GM12872 (cell line): ENCODE measurements at regions not wholly inside any gene's neighbourhood (a gene's known extent, or its start where the extent isn't known, plus 50 kb on each side); places are given as distances from the start of the nearest gene placed in this dataset.

Experiments used
- CTCF ChIP-seq: IDR thresholded peaks from 3 replicates; pipeline ENCODE4 v1.5.1; 2011; ENCODE audit warnings: low read depth, mild to moderate bottlenecking, low read length, moderate library complexity; ENCODE audit not compliant: insufficient read depth

DNA sequence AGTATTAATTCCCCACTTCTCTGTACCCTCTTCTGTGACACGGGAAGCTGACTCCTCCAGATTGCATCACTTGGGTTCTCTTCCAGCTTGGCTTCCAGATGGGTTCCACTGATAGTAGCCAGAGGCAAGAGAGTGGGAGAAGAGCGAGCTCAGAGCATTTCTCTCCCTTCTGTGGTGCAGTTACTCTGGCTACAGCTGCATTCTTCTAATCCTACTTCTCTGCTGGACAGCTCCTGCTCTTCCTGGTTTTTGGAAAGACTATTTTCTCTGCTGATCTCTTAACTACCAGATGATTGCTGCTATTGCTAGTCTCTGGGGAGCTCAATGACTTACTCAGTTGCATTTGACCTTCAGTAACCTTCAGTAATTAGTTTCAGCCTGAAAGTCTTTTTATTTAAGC is 187.5 kb upstream of the MAP2 start:
- no peak for TF ChIP-seq CTCF

DNA sequence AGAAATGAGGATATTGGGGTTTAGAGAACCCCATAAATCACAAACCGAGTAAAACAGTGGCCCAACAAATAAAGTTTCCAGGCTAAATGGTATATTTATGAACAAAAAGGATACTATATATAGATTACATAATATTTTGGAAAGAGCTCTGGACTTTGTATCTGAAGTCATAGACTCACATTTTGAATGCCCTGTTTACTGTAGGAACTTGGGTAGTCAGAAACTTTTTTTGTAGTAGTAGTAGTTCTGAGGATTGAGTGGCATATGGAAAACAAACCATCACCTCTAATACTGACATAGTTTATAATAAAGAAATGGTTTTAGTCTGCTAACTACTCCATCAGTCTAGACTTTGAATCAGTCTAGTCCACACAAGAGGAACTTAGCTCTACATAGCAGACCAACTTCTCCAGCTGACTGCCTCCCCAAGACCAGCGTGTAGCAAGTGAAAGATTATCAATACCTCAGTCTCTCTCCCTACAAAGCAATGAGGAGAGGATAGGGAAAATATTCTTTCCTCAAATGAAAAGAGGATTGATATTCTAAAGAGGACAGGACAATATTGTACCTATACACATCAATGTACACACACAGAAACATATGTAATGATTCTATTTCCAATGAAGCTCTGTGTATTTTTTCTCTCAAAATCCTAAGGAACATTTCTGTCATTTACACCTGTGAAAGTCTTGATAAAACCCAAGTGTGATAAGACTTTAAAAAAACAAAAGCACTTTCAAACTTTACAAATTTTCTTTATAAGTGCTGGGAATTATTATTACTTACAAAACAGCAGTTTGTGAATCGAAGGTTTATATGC is 184.9 kb upstream of the MAP2 start:
- TF ChIP-seq CTCF: no peak

- TF ChIP-seq CTCF: no peak
Observed at GRCh38 chr2:209239585-209239938, 184.3 kb upstream of the MAP2 start.

DNA sequence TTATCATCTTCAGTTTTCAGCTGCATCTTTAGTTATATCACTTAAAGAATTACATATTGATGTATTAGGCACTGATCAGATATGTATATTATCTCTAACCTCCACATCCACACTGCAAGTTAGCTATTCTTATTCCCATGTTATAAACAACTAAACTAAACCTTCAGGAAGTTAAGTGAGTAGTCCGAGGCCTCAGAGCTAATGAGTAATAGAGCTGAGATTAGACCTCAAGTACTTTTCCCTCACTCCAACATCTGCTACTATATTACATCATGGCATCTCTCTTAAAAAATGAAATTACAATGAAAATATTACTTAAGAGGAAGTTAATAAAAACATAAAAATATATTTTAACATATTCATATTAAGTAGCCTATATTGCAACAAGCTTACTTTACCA is 183.6 kb upstream of the MAP2 start:
- TF ChIP-seq CTCF: no peak

DNA sequence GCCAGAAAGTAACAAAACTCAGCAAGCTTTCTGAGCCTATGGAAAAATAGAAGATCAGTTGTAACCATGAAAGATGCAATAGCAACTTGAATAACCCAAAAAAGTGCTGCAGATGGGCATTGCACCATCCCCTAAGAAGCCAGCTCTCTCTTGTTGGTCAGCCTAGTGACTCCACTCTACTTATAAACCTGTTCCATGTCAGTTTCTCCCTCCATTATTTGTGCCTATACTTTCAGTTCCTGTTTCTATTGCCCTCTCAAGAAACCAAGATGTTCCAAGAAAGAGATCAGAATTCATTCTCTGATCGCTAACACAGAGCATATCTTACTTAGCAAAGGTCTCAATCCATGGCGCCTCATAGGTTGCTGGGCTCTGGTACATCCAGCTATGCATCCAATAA is 170.3 kb upstream of the MAP2 start:
- no peak for TF ChIP-seq CTCF

- TF ChIP-seq CTCF: no peak
Observed at GRCh38 chr2:209259767-209260166, 164.1 kb upstream of the MAP2 start.

DNA sequence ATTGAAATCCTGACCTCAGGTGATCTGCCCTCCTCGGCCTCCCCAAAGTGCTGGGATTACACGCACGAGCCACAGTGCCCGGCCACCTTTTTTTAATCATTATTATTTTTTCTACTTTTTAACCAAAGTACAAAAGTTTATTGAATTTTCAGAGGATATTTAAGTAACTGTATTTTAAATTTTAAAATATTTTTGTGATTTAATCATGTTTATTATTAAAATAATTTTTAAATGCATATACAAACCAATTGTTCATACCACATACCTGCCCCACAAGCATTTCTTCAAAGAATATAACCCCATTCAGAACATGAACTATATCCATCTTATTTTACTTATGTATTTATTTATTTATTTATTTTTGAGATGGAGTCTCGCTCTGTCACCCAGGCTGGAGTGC is 163.6 kb upstream of the MAP2 start:
- no peak for TF ChIP-seq CTCF
